H1 (cell line): ENCODE measurements at regions not wholly inside any gene's neighbourhood (a gene's known extent, or its start where the extent isn't known, plus 50 kb on each side); places are given as distances from the start of the nearest gene placed in this dataset.

Source experiments
- CTCF ChIA-PET: fragments of 300-600 bp; sonication (Branson Sonifier 250); formaldehyde crosslinking; loops from one replicate; lab custom pipeline; 2021; ENCODE audit not compliant: partially characterized antibody; lab: Charles Lee
- POLR2A ChIA-PET: fragments of 300-600 bp; sonication (Branson Sonifier 250); formaldehyde crosslinking; loops from one replicate; lab custom pipeline; 2021; ENCODE audit warnings: inconsistent platforms; ENCODE audit not compliant: partially characterized antibody; lab: Charles Lee
- DNase-seq, 2 experiments: peaks; one replicate each; pipeline versions ENCODE4 v3.0.0 to v3.0.0-alpha.2; 2010 to 2022; ENCODE audit warnings: low spot score in 2 of 2, low read depth in 1 of 2, mixed read lengths in 1 of 2
- FAIRE-seq: peaks from 2 replicates; lab custom pipeline; 2011; peaks lifted over from hg19 to GRCh38; lab: Jason Lieb, UNC
- H2AFZ ChIP-seq: 2 replicates; pipeline ENCODE4 v1.8.1; 2012; ENCODE audit warnings: low read length, inconsistent platforms
- H2AK5ac ChIP-seq: 2 replicates; pipeline ENCODE4 v1.6.1; 2013; ENCODE audit warnings: low read depth, low read length
- H2BK120ac ChIP-seq: replicated peaks from 2 replicates; pipeline ENCODE3; 2013; ENCODE audit warnings: low read depth, low read length, inconsistent platforms
- H2BK12ac ChIP-seq: 2 replicates; pipeline ENCODE4 v1.6.1; 2013; ENCODE audit warnings: low read depth, low read length
- H2BK15ac ChIP-seq: 2 replicates; pipeline ENCODE4 v1.6.1; 2013; ENCODE audit warnings: low read length
- H2BK20ac ChIP-seq: 2 replicates; pipeline ENCODE4 v1.6.1; 2013; ENCODE audit warnings: low read length
- H2BK5ac ChIP-seq: 2 replicates; pipeline ENCODE4 v1.6.1; 2013; ENCODE audit warnings: low read depth, low read length
- H3K14ac ChIP-seq: 2 replicates; pipeline ENCODE4 v1.6.1; 2013; ENCODE audit warnings: inconsistent platforms; ENCODE audit not compliant: insufficient read length
- H3K18ac ChIP-seq: 2 replicates; pipeline ENCODE4 v1.6.1; 2013; ENCODE audit warnings: low read length; ENCODE audit errors: extremely low read depth
- H3K23ac ChIP-seq: 2 replicates; pipeline ENCODE4 v1.6.1; 2013; ENCODE audit warnings: inconsistent platforms; ENCODE audit not compliant: insufficient read length
- H3K23me2 ChIP-seq: 2 replicates; pipeline ENCODE4 v1.6.1; 2013; ENCODE audit warnings: low read depth, low read length
- H3K27ac ChIP-seq: 2 replicates; pipeline ENCODE4 v1.6.1; 2011; ENCODE audit warnings: low read depth, low read length, inconsistent platforms
- H3K27me3 ChIP-seq, 4 experiments: replicated peaks in 1 of 4; 1 replicate in 1 of 4; 2 replicates in 3 of 4; pipeline versions ENCODE4 v1.6.1 to v1.8.1; 2011 to 2013; ENCODE audit warnings: low read length in 3 of 4, mild to moderate bottlenecking in 3 of 4, inconsistent platforms in 2 of 4, mixed read lengths in 2 of 4, moderate library complexity in 1 of 4; ENCODE audit not compliant: control insufficient read depth in 3 of 4, insufficient read depth in 3 of 4; ENCODE audit errors: extremely low read depth in 1 of 4
- H3K36me3 ChIP-seq, 4 experiments: 2 replicates each; pipeline versions ENCODE4 v1.6.1 to v1.8.1; 2011 to 2013; ENCODE audit warnings: mild to moderate bottlenecking in 4 of 4, low read length in 3 of 4, moderate library complexity in 2 of 4, control low read depth in 1 of 4, inconsistent platforms in 1 of 4; ENCODE audit not compliant: insufficient read depth in 4 of 4, control insufficient read depth in 2 of 4
- H3K4ac ChIP-seq: replicated peaks from 2 replicates; pipeline ENCODE3; 2013; ENCODE audit warnings: low read length, low read depth, mixed read lengths, inconsistent platforms; ENCODE audit not compliant: insufficient read length
- H3K4me1 ChIP-seq, 4 experiments: replicated peaks in 1 of 4; 1 replicate in 1 of 4; 2 replicates in 3 of 4; pipeline versions ENCODE4 v1.6.1 to v1.8.1; 2011 to 2013; ENCODE audit warnings: low read length in 3 of 4, inconsistent platforms in 2 of 4, mixed read lengths in 1 of 4; ENCODE audit not compliant: insufficient read depth in 4 of 4, control insufficient read depth in 3 of 4
- H3K4me2 ChIP-seq, 2 experiments: 2 replicates each; pipeline versions ENCODE4 v1.6.1 to v1.8.1; 2011 to 2013; ENCODE audit warnings: low read depth in 2 of 2, low read length in 2 of 2, control low read depth in 1 of 2, inconsistent platforms in 1 of 2, mild to moderate bottlenecking in 1 of 2; ENCODE audit not compliant: insufficient read depth in 1 of 2
- H3K4me3 ChIP-seq, 4 experiments: fragments of 200-600, 300-600 bp in 1 of 4; sonication (generic), shearing (Covaris generic), sonication (Bioruptor Twin) in 1 of 4; 2 replicates each; pipeline versions ENCODE4 v1.5.1 to v1.8.1; 2011 to 2016; ENCODE audit warnings: low read length in 4 of 4, low read depth in 3 of 4, control low read depth in 2 of 4, inconsistent platforms in 2 of 4, mild to moderate bottlenecking in 2 of 4, mixed read lengths in 1 of 4, moderate library complexity in 1 of 4; ENCODE audit not compliant: insufficient read depth in 2 of 4; ENCODE audit errors: extremely low read depth in 1 of 4
- H3K56ac ChIP-seq: replicated peaks from 2 replicates; pipeline ENCODE3; 2013; ENCODE audit warnings: low read depth, mild to moderate bottlenecking, mixed read lengths, low read length, inconsistent platforms; ENCODE audit not compliant: insufficient read length
- H3K79me1 ChIP-seq: 2 replicates; pipeline ENCODE4 v1.6.1; 2013; ENCODE audit warnings: low read depth, low read length, control low read depth
- H3K79me2 ChIP-seq, 2 experiments: 2 replicates each; pipeline versions ENCODE4 v1.6.1 to v1.8.1; 2012 to 2013; ENCODE audit warnings: low read length in 2 of 2, mild to moderate bottlenecking in 2 of 2, inconsistent platforms in 1 of 2; ENCODE audit not compliant: insufficient read depth in 2 of 2, control insufficient read depth in 1 of 2
- H3K9ac ChIP-seq, 4 experiments: replicated peaks in 1 of 4; 1 replicate in 1 of 4; 2 replicates in 3 of 4; pipeline versions ENCODE4 v1.6.1 to v1.8.1; 2011 to 2013; ENCODE audit warnings: low read depth in 3 of 4, low read length in 3 of 4, control low read depth in 2 of 4, mild to moderate bottlenecking in 2 of 4, moderate library complexity in 2 of 4, inconsistent platforms in 1 of 4; ENCODE audit errors: extremely low read depth in 1 of 4
- H3K9me3 ChIP-seq, 2 experiments: 2 replicates each; pipeline versions ENCODE4 v1.6.1 to v1.8.1; 2012 to 2013; ENCODE audit warnings: mild to moderate bottlenecking in 2 of 2, moderate library complexity in 2 of 2, control low read depth in 1 of 2, inconsistent platforms in 1 of 2, low read depth in 1 of 2, low read length in 1 of 2, mixed read lengths in 1 of 2; ENCODE audit not compliant: insufficient read depth in 2 of 2
- H4K20me1 ChIP-seq, 2 experiments: replicated peaks in 1 of 2; 2 replicates each; pipeline versions ENCODE3 to v1.8.1; 2011 to 2013; ENCODE audit warnings: inconsistent platforms in 2 of 2, low read length in 2 of 2, mild to moderate bottlenecking in 1 of 2; ENCODE audit not compliant: insufficient read depth in 2 of 2, control insufficient read depth in 1 of 2
- H4K5ac ChIP-seq: 2 replicates; pipeline ENCODE4 v1.6.1; 2013; ENCODE audit warnings: low read length, low read depth, mixed read lengths, inconsistent platforms; ENCODE audit not compliant: insufficient read length
- H4K8ac ChIP-seq: 2 replicates; pipeline ENCODE4 v1.8.0; 2013; ENCODE audit warnings: mild to moderate bottlenecking, moderate library complexity, low read length, inconsistent platforms; ENCODE audit not compliant: insufficient read depth; ENCODE audit errors: extremely low read depth
- H4K91ac ChIP-seq: replicated peaks from 2 replicates; pipeline ENCODE3; 2013; ENCODE audit warnings: low read length, mixed read lengths, inconsistent platforms; ENCODE audit not compliant: insufficient read length
- ASH2L ChIP-seq: fragments of 200-600, 300-600 bp; sonication (generic); IDR thresholded peaks from one replicate; pipeline ENCODE4 v1.7.1; 2017; ENCODE audit warnings: low read length
- EZH2 ChIP-seq: fragments of 200-600 bp; sonication (generic); IDR thresholded peaks from 2 replicates; pipeline ENCODE4 v1.7.1; 2012; ENCODE audit warnings: low read depth, mild to moderate bottlenecking, moderate library complexity, low read length, inconsistent platforms; ENCODE audit not compliant: severe bottlenecking
- POLR2A ChIP-seq, 2 experiments: IDR thresholded peaks; 1 replicate in 1 of 2; 2 replicates in 1 of 2; pipeline ENCODE4 v1.6.1; 2011; ENCODE audit warnings: low read depth in 2 of 2, low read length in 2 of 2, mild to moderate bottlenecking in 2 of 2; ENCODE audit errors: control extremely low read depth in 1 of 2
- SRF ChIP-seq: IDR thresholded peaks from 2 replicates; pipeline ENCODE4 v1.6.1; 2011; ENCODE audit warnings: mild to moderate bottlenecking, low read depth, low read length, moderate library complexity
- TEAD4 ChIP-seq: IDR thresholded peaks from 2 replicates; pipeline ENCODE4 v1.6.1; 2012; ENCODE audit warnings: low read depth, low read length, inconsistent platforms, mixed read lengths
- WGBS, 2 experiments: shearing (Covaris generic) in 1 of 2; methylation state at CpG; one replicate each; pipeline versions ENCODE4 v1.1.6 to v1.1.7; 2013 to 2015; ENCODE audit warnings: low lambda C conversion rate in 2 of 2, mixed read lengths in 2 of 2, inconsistent platforms in 1 of 2, low coverage in 1 of 2, missing lambda C conversion rate in 1 of 2; ENCODE audit not compliant: insufficient replicate concordance in 2 of 2, insufficient coverage in 1 of 2, insufficient read length in 1 of 2; ENCODE audit errors: extremely low coverage in 1 of 2, missing lambda C conversion rate in 1 of 2; 5-methylcytosine and 5-hydroxymethylcytosine counted together

DNA sequence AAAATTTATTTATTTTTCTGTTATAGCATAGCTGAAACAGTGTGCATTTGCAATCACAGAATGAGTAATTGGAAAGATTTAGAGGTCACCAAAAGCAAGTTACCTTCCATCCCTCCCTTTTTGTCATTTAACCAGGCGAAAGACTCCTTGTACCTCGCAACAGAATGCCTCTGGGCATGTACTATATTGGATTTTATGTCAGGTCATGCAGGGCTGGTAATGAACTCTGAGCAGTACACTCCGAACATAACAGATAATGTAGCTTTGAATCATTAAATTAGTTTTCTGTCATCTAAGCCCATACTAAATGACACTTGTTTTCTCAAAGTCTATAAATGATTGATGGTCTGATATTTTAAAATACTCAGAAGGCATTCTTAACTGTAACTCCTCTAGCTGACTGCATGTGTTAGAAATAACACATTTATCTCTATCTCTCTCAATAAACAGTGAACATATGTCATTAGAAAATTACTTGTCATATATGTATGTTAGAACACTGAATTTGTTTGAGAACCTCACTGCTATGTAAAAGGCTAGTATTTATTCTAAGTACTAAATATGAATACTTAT lies 541.2 kb downstream of the CDH10 start:
- TF ChIP-seq EZH2, result no peak
- TF ChIP-seq SRF, result no peak
- TF ChIP-seq POLR2A (IDR thresholded peaks at IDR 0.05; ENCODE audit: control extremely low read depth in 1 of 2, low read depth in 2 of 2, low read length in 2 of 2), result no peak
- no peak for TF ChIP-seq TEAD4
- no peak for TF ChIP-seq ASH2L
- TF ChIP-seq, all 59 proteins: peak for 0
- Histone ChIP-seq H3K9me3 (peaks cover 0 to 3% of the 10 kb centered on the region in 2 experiments; a peak in 3 of 4 replicates), H3K4me2 (no peak overlapping the region), H3K27me3 (no peaks in the 10 kb centered on the region), H3K56ac (no peak overlapping the region), H2BK12ac (no peak overlapping the region), H3K4me3 (no peak overlapping the region), H4K91ac (no peak overlapping the region), H2BK120ac (no peak overlapping the region), H3K23ac (no peak overlapping the region), H3K79me1 (no peaks in the 10 kb centered on the region), H2AK5ac (no peak overlapping the region), H3K18ac (no peak overlapping the region), H2BK20ac (no peak overlapping the region), H3K4ac (no peak overlapping the region), H3K36me3 (no peaks in the 10 kb centered on the region), H2BK15ac (no peak overlapping the region), H3K23me2 (no peaks in the 10 kb centered on the region), H3K14ac (no peak overlapping the region), H2AFZ (no peak overlapping the region), H3K4me1 (no peaks in the 10 kb centered on the region), H4K5ac (no peak overlapping the region), H4K20me1 (no peaks in the 10 kb centered on the region), H3K27ac (no peak overlapping the region), H2BK5ac (no peak overlapping the region), H3K9ac (no peak overlapping the region), H4K8ac (no peak overlapping the region), H3K79me2 (no peaks in the 10 kb centered on the region)
- ChIA-PET POLR2A (no interaction called here), CTCF (interaction anchor here (1.2 kb wide), 1 partner anchor 9 kb away, joined by 3 read pairs; no protein-coding TSS in a partner anchor)
- no peak for FAIRE-seq
- 86% methylated on average over 3 of the region's 3 CpGs; no CpG with 5 or more reads in 1 of the 2 experiments for WGBS, 2 experiments
- no peak for DNase-seq
